Loucy (cell line): ENCODE measurements at regions not wholly inside any gene's neighbourhood (a gene's known extent, or its start where the extent isn't known, plus 50 kb on each side); places are given as distances from the start of the nearest gene placed in this dataset.

Experiments used
- H2AFZ ChIP-seq: fragments of 200-600 bp; sonication (generic); 2 replicates; pipeline ENCODE4 v1.6.0; 2016; ENCODE audit warnings: antibody characterized with exemption, mild to moderate bottlenecking, low read length, moderate library complexity
- H3F3A ChIP-seq: fragments of 200-600 bp; 2 replicates; pipeline ENCODE4 v1.6.0; 2016; ENCODE audit warnings: antibody characterized with exemption, low read depth, mild to moderate bottlenecking
- H3K27me3 ChIP-seq: fragments of 200-600 bp; sonication (generic); 2 replicates; pipeline ENCODE4 v1.6.1; 2014; ENCODE audit warnings: low read length, mild to moderate bottlenecking; ENCODE audit not compliant: insufficient read depth, poor library complexity, severe bottlenecking
- H3K36me3 ChIP-seq: fragments of 200-600 bp; sonication (generic); 2 replicates; pipeline ENCODE4 v1.6.1; 2016; ENCODE audit warnings: low read length; ENCODE audit not compliant: insufficient read depth
- H3K4me1 ChIP-seq: fragments of 200-600 bp; sonication (generic); 2 replicates; pipeline ENCODE4 v1.5.1; 2014; ENCODE audit warnings: low read length, mild to moderate bottlenecking; ENCODE audit not compliant: insufficient read depth, poor library complexity, severe bottlenecking
- H3K4me2 ChIP-seq: fragments of 200-600 bp; sonication (generic); 2 replicates; pipeline ENCODE4 v1.6.0; 2014; ENCODE audit warnings: antibody characterized with exemption, low read length, low read depth, mild to moderate bottlenecking; ENCODE audit not compliant: poor library complexity, severe bottlenecking
- H3K4me3 ChIP-seq: fragments of 200-600 bp; sonication (generic); 2 replicates; pipeline ENCODE4 v1.5.1; 2014; ENCODE audit warnings: low read length, mild to moderate bottlenecking, mixed read lengths; ENCODE audit not compliant: poor library complexity, severe bottlenecking
- H3K79me2 ChIP-seq: fragments of 200-600 bp; sonication (generic); 2 replicates; pipeline ENCODE4 v1.6.1; 2014; ENCODE audit warnings: low read length; ENCODE audit not compliant: insufficient read depth
- H3K9ac ChIP-seq: fragments of 200-600 bp; sonication (generic); 2 replicates; pipeline ENCODE4 v1.6.0; 2014; ENCODE audit warnings: mild to moderate bottlenecking, low read depth, low read length, moderate library complexity; ENCODE audit not compliant: poor library complexity, severe bottlenecking
- H3K9me2 ChIP-seq: fragments of 200-600 bp; sonication (generic); replicated peaks from 2 replicates; pipeline ENCODE4 v1.6.1; 2016; ENCODE audit warnings: low read depth, low read length, mixed read lengths
- H3K9me3 ChIP-seq: fragments of 200-600 bp; sonication (generic); 2 replicates; pipeline ENCODE4 v1.6.1; 2014; ENCODE audit warnings: mild to moderate bottlenecking, antibody characterized with exemption, low read length, low read depth; ENCODE audit not compliant: insufficient read depth
- H4K20me1 ChIP-seq: fragments of 200-600 bp; sonication (generic); 2 replicates; pipeline ENCODE4 v1.6.0; 2014; ENCODE audit warnings: antibody characterized with exemption, low read length, mild to moderate bottlenecking; ENCODE audit not compliant: insufficient read depth, poor library complexity, severe bottlenecking
- EZH2phosphoT487 ChIP-seq: fragments of 200-600 bp; IDR thresholded peaks from 2 replicates; pipeline ENCODE4 v1.6.1; 2018; ENCODE audit warnings: antibody characterized with exemption, mild to moderate bottlenecking, moderate library complexity, borderline replicate concordance
- TF ChIP-seq, protein P1 (sequence below): fragments of 200-600 bp; sonication (generic); conservative IDR thresholded peaks from 2 replicates; pipeline ENCODE4 v1.5.1; 2014; ENCODE audit warnings: mild to moderate bottlenecking, antibody characterized with exemption, low read length

DNA sequence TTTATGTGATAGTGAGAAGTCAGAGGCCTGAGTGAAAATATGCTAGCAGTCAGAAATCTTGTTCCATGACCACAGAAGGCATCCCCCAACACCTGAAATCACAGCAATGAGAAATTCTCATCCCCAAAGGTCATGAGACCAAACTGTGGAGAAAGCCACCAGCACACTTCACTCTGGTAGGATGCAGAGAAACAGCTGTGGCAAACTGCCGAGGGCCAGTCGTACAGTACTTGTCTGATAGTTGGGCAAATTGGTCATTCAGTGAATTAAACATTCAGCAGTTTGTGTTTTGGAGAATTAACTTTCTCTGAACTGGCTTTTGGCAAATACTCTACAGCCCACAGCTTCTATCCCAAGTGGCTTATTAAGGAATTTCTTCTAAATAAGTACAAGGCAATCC is 117.2 kb downstream of the TSN start:
- Histone ChIP-seq H3K79me2 (no peaks in the 10 kb centered on the region), H3K4me1 (no peaks in the 10 kb centered on the region), H3K4me3 (no peak overlapping the region), H3K9me2 (no peaks in the 10 kb centered on the region), H3F3A (no peaks in the 10 kb centered on the region), H3K9ac (no peak overlapping the region), H4K20me1 (no peaks in the 10 kb centered on the region), H2AFZ (no peak overlapping the region), H3K27me3 (no peaks in the 10 kb centered on the region), H3K4me2 (no peak overlapping the region), H3K9me3 (no peaks in the 10 kb centered on the region), H3K36me3 (no peaks in the 10 kb centered on the region)
- TF ChIP-seq, protein P1, sequence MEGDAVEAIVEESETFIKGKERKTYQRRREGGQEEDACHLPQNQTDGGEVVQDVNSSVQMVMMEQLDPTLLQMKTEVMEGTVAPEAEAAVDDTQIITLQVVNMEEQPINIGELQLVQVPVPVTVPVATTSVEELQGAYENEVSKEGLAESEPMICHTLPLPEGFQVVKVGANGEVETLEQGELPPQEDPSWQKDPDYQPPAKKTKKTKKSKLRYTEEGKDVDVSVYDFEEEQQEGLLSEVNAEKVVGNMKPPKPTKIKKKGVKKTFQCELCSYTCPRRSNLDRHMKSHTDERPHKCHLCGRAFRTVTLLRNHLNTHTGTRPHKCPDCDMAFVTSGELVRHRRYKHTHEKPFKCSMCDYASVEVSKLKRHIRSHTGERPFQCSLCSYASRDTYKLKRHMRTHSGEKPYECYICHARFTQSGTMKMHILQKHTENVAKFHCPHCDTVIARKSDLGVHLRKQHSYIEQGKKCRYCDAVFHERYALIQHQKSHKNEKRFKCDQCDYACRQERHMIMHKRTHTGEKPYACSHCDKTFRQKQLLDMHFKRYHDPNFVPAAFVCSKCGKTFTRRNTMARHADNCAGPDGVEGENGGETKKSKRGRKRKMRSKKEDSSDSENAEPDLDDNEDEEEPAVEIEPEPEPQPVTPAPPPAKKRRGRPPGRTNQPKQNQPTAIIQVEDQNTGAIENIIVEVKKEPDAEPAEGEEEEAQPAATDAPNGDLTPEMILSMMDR, result no peak
- TF ChIP-seq EZH2phosphoT487, result no peak

DNA sequence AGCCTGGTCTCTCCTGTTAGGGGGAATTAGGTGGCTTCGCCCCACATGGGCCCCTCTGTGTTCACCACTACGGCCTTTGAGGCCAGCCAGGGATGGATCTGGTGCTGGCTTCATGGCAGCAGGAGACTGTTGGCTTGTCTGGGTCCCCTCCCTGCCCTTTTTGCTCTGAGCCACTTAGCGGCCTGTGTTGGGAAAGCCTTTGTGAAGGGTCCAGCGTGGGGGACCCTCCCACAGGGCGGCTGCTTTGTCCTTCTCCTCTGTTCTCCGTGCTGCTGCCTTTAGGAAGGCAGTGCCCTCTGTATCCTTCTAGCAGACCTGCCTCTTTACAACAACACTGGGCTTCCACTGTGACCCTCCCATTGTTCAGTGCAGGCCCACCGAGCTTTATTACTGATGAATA is 118.4 kb downstream of the TSN start:
- H3K4me2 ChIP-seq, result no peak overlapping the region
- no peak for TF ChIP-seq EZH2phosphoT487
- TF ChIP-seq, protein P1, result no peak
- H3K27me3 ChIP-seq, result peaks cover 4% of the 10 kb centered on the region
- no peak overlapping the region for H3K4me3 ChIP-seq
- no peaks in the 10 kb centered on the region for H3F3A ChIP-seq
- H3K9ac ChIP-seq, result no peak overlapping the region
- H3K4me1 ChIP-seq, result no peaks in the 10 kb centered on the region
- no peaks in the 10 kb centered on the region for H3K36me3 ChIP-seq
- no peaks in the 10 kb centered on the region for H3K79me2 ChIP-seq
- no peaks in the 10 kb centered on the region for H4K20me1 ChIP-seq
- H3K9me3 ChIP-seq, result 0 out of 2 replicates have a peak, but pooled peaks cover 3% of the 10 kb centered on the region
- no peaks in the 10 kb centered on the region for H3K9me2 ChIP-seq
- no peak overlapping the region for H2AFZ ChIP-seq

DNA sequence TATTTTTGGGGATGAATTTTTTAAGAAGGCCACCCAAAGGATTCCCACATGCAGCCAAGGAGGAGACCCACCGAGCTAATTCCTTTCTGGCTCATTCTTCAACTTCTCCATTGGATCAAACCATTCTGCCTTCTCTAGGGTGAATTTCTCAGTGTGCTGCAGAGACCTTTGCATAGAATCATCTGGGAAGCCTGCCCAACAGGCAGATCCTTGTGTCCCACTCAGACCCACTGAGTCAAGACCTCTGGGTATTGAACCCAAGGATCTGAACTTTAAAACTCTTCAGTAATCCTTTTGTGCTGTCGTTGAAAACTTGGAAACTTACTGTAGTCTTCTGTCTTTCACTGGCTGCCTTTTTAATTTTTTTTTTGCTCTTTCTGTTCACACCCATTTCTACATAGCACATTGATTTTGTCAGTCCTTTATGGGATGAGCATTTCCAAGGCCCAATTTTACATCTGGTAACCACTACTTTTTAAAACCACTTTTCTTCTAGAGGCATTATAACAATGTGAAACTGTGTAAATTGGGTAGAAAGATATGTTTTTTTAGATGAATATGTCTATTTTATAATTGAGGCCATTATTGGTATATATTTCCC is 120.2 kb downstream of the TSN start:
- Histone ChIP-seq H3F3A (no peaks in the 10 kb centered on the region), H3K79me2 (no peaks in the 10 kb centered on the region), H3K4me2 (no peak overlapping the region), H4K20me1 (no peaks in the 10 kb centered on the region), H3K9me2 (no peaks in the 10 kb centered on the region), H3K9me3 (0 out of 2 replicates have a peak, but pooled peaks cover 3% of the 10 kb centered on the region), H3K4me3 (no peak overlapping the region), H3K36me3 (no peaks in the 10 kb centered on the region), H3K4me1 (no peaks in the 10 kb centered on the region), H2AFZ (no peak overlapping the region), H3K27me3 (peaks cover 4% of the 10 kb centered on the region), H3K9ac (no peak overlapping the region)
- TF ChIP-seq, protein P1, result no peak
- TF ChIP-seq EZH2phosphoT487, result no peak
